ENCODE measurements at regions not wholly inside any gene's neighbourhood (a gene's known extent, or its start where the extent isn't known, plus 50 kb on each side); places are given as distances from the start of the nearest gene placed in this dataset.

DNA sequence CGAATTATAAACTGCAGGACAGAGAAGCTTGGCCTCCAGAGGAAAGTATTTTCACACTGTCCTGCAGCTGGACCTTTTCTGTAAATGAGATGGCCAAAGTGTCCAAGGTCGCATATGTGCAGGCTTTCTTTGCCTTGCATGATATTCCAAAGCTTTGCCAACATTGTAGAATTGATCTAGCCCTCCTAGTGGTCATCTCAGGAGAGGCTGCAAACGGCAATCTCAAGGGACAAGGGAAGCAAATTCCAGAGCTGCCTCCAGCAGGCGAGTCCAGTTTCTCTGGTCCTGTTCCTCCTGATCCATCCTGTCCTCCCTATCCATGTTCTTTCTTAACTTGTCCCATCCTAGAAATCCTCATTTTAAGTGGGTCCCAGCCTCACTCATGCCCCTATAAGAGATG, 373.4 kb upstream of the PCDH15 start:
- no peak for TF ChIP-seq POLR2A (IDR thresholded peaks at IDR 0.05)
- TF ChIP-seq CTCF (IDR thresholded peaks at IDR 0.05), result no peak
- TF ChIP-seq POLR2AphosphoS5 (IDR thresholded peaks at IDR 0.05), result no peak

Data from prostate gland (tissue), 2 donors.